A673 (cell line): ENCODE measurements at regions not wholly inside any gene's neighbourhood (a gene's known extent, or its start where the extent isn't known, plus 50 kb on each side); places are given as distances from the start of the nearest gene placed in this dataset.
"Not testable (repeated sequence)": the region's sequence is repeated elsewhere in the genome, so short reads cannot be mapped to it uniquely, and the experiment has no call there.

Experiments
- EZH2 ChIP-seq: fragments of 200-600 bp; sonication (generic); IDR thresholded peaks from 2 replicates; pipeline ENCODE4 v1.6.1; 2017; ENCODE audit warnings: borderline replicate concordance, low read depth, mild to moderate bottlenecking, mixed read lengths, antibody characterized with exemption, low read length; ENCODE audit not compliant: poor library complexity, severe bottlenecking
- TF ChIP-seq, protein P1 (sequence below): fragments of 300-800, 200-600 bp; sonication (generic); conservative IDR thresholded peaks from 2 replicates; pipeline ENCODE4 v1.5.1; 2017; ENCODE audit warnings: low read depth, mild to moderate bottlenecking, antibody characterized with exemption, low read length, moderate library complexity, mixed read lengths

DNA sequence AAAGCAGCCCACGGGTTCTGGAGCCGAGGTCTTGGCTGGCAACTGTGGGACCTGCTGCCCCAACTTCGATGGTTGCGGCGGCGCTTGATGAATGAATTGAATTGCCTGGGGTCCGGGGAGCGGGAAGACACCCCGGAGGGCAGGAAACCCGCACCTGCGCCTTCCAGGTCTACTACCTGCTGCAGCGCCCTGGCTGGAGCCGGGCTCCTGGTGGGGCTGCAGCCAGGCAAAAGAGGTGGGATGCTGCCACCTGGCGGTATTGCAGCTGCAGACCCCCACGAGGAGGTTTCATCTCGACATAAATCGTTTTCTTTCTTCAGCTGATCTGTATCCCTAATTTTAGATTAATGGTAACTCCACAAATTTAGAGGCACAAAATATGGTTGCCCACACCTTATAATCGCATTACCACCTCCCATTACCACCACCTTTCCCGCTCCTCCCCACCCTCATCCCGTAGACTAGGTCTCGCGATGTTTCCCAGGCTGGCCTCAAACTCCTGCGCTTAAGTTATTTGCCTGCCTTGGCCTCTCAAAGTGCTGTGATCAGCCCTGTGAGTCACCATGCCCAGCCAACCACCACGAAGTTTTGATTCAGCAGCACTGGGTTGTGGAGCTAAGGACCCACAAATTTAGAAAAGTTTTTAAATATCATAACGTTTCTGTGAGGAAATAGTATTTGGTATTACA, 1492.4 kb upstream of the DEFB115 start:
- TF ChIP-seq, protein P1, sequence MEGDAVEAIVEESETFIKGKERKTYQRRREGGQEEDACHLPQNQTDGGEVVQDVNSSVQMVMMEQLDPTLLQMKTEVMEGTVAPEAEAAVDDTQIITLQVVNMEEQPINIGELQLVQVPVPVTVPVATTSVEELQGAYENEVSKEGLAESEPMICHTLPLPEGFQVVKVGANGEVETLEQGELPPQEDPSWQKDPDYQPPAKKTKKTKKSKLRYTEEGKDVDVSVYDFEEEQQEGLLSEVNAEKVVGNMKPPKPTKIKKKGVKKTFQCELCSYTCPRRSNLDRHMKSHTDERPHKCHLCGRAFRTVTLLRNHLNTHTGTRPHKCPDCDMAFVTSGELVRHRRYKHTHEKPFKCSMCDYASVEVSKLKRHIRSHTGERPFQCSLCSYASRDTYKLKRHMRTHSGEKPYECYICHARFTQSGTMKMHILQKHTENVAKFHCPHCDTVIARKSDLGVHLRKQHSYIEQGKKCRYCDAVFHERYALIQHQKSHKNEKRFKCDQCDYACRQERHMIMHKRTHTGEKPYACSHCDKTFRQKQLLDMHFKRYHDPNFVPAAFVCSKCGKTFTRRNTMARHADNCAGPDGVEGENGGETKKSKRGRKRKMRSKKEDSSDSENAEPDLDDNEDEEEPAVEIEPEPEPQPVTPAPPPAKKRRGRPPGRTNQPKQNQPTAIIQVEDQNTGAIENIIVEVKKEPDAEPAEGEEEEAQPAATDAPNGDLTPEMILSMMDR, result peak; percentile 49
- TF ChIP-seq EZH2, result not testable (repeated sequence)
